ENCODE measurements at regions not wholly inside any gene's neighbourhood (a gene's known extent, or its start where the extent isn't known, plus 50 kb on each side); places are given as distances from the start of the nearest gene placed in this dataset.
"Not testable (repeated sequence)": the region's sequence is repeated elsewhere in the genome, so short reads cannot be mapped to it uniquely, and the experiment has no call there.

- ChIA-PET CTCF (no interaction called here), POLR2A (no interaction called here)
These were observed 1162.1 kb upstream of the USP15 start for GRCh38 chr12:61098031-61098580.

- POLR2A ChIA-PET: no interaction called here
- CTCF ChIA-PET: no interaction called here
These were observed 1153.1 kb upstream of the USP15 start for GRCh38 chr12:61107118-61107517.

GRCh38 chr12:61111218-61111617 lies 1149.0 kb upstream of the USP15 start:
- ChIA-PET CTCF (interaction anchor here (0.6 kb wide), 1 partner anchor 1059 kb away, joined by 4 read pairs; no protein-coding TSS in a partner anchor), POLR2A (no interaction called here)

- CTCF ChIA-PET: no interaction called here
- POLR2A ChIA-PET: no interaction called here
These were observed 1122.4 kb upstream of the USP15 start for GRCh38 chr12:61137677-61138414.

- POLR2A ChIA-PET: no interaction called here
- CTCF ChIA-PET: no interaction called here
These were observed 1121.8 kb upstream of the USP15 start for GRCh38 chr12:61138415-61138759.

- CTCF ChIA-PET: no interaction called here
- POLR2A ChIA-PET: no interaction called here
These were observed 1098.2 kb upstream of the USP15 start for GRCh38 chr12:61161961-61162360.

- ChIA-PET POLR2A (no interaction called here), CTCF (no interaction called here)
These were observed 1071.2 kb upstream of the USP15 start for GRCh38 chr12:61188801-61189595.

- ChIA-PET CTCF (no interaction called here), POLR2A (no interaction called here)
These were observed 1046.6 kb upstream of the USP15 start for GRCh38 chr12:61213646-61214045.

GRCh38 chr12:61220337-61220736 lies 1039.9 kb upstream of the USP15 start:
- CTCF ChIA-PET: no interaction called here
- POLR2A ChIA-PET: no interaction called here

- POLR2A ChIA-PET: no interaction called here
- CTCF ChIA-PET: no interaction called here
These were observed 1028.2 kb upstream of the USP15 start for GRCh38 chr12:61232040-61232439.

- POLR2A ChIA-PET: no interaction called here
- CTCF ChIA-PET: no interaction called here
These were observed 1009.9 kb upstream of the USP15 start for GRCh38 chr12:61250303-61250702.

GRCh38 chr12:61251076-61251475 lies 1009.1 kb upstream of the USP15 start:
- POLR2A ChIA-PET: no interaction called here
- CTCF ChIA-PET: no interaction called here

GRCh38 chr12:61254225-61254624 lies 1006.0 kb upstream of the USP15 start:
- ChIA-PET CTCF (no interaction called here), POLR2A (no interaction called here)

GRCh38 chr12:61264294-61264693 lies 995.9 kb upstream of the USP15 start:
- CTCF ChIA-PET, POLR2A ChIA-PET: not testable (repeated sequence)

GRCh38 chr12:61267474-61267873 lies 992.7 kb upstream of the USP15 start:
- ChIA-PET CTCF (no interaction called here), POLR2A (no interaction called here)

- ChIA-PET POLR2A (no interaction called here), CTCF (no interaction called here)
These were observed 987.8 kb upstream of the USP15 start for GRCh38 chr12:61272441-61272840.

GRCh38 chr12:61282790-61283575 lies 977.2 kb upstream of the USP15 start:
- CTCF ChIA-PET: no interaction called here
- POLR2A ChIA-PET: no interaction called here

- CTCF ChIA-PET: no interaction called here
These were observed 969.7 kb upstream of the USP15 start for GRCh38 chr12:61290473-61290872.

GRCh38 chr12:61291647-61292046 lies 968.6 kb upstream of the USP15 start:
- POLR2A ChIA-PET: no interaction called here

More at GRCh38 chr12:61290473-61290872, 969.7 kb upstream of the USP15 start:
- POLR2A ChIA-PET: no interaction called here

GRCh38 chr12:61294011-61294410 lies 966.2 kb upstream of the USP15 start:
- POLR2A ChIA-PET, CTCF ChIA-PET: not testable (repeated sequence)

More at GRCh38 chr12:61291647-61292046, 968.6 kb upstream of the USP15 start:
- CTCF ChIA-PET: no interaction called here

GRCh38 chr12:61301817-61302216 lies 958.4 kb upstream of the USP15 start:
- CTCF ChIA-PET: no interaction called here

More at GRCh38 chr12:61301817-61302216, 958.4 kb upstream of the USP15 start:
- POLR2A ChIA-PET: no interaction called here

Data from activated CD8-positive, alpha-beta memory T cell treated with anti-CD3 and anti-CD28 coated beads for 36 hours (primary cell).